ENCODE measurements at regions not wholly inside any gene's neighbourhood (a gene's known extent, or its start where the extent isn't known, plus 50 kb on each side); places are given as distances from the start of the nearest gene placed in this dataset.

- TF ChIP-seq GATA2 (IDR thresholded peaks at IDR 0.05; ENCODE audit: low read depth, low read length) (no peak), GATA3 (IDR thresholded peaks at IDR 0.05; ENCODE audit: low read depth, low read length) (no peak)
Observed at GRCh38 chr12:41869432-41869831, 275.2 kb downstream of the GXYLT1 start.
